Natural killer cell treated with Interleukin-12 subunit alpha and Interleukin-12 subunit beta and Interleukin-15 and Interleukin-18, amount 100 ng/mL, for 72 hours (primary cell): ENCODE measurements at regions not wholly inside any gene's neighbourhood (a gene's known extent, or its start where the extent isn't known, plus 50 kb on each side); places are given as distances from the start of the nearest gene placed in this dataset.

ENCODE experiments used
- ATAC-seq, 2 donors: fragments of 150-1000 bp; cut with Tn5 transposase in 1 of 2; sonication (Bioruptor Pico), chemical (Tn5 transposase) in 1 of 2; 2 replicates each; pipeline ENCODE4 v1.10.0; 2021
- DNase-seq: peaks from one replicate; pipeline ENCODE4 v3.0.0; 2022; ENCODE audit warnings: low spot score
- H3K27ac Mint-ChIP-seq, 2 donors: 1 replicate in 1 of 2; 2 replicates in 1 of 2; pipeline ENCODE4 v1.8.0; 2022; ENCODE audit warnings: mixed read lengths in 2 of 2, mild to moderate bottlenecking in 1 of 2, moderate library complexity in 1 of 2
- H3K27me3 Mint-ChIP-seq, 2 donors: 1 replicate in 1 of 2; 2 replicates in 1 of 2; pipeline ENCODE4 v1.8.0; 2022; ENCODE audit warnings: mixed read lengths in 2 of 2
- H3K36me3 Mint-ChIP-seq: one replicate; pipeline ENCODE4 v1.8.0; 2022; ENCODE audit warnings: mixed read lengths
- H3K4me1 Mint-ChIP-seq, 2 donors: 1 replicate in 1 of 2; 2 replicates in 1 of 2; pipeline ENCODE4 v1.8.0; 2022; ENCODE audit warnings: low read depth in 2 of 2, mixed read lengths in 2 of 2, mild to moderate bottlenecking in 1 of 2
- H3K4me3 Mint-ChIP-seq: one replicate; pipeline ENCODE4 v1.8.0; 2022; ENCODE audit warnings: mixed read lengths
- H3K9me3 Mint-ChIP-seq: 2 replicates; pipeline ENCODE4 v1.8.0; 2022; ENCODE audit warnings: mixed read lengths

DNA sequence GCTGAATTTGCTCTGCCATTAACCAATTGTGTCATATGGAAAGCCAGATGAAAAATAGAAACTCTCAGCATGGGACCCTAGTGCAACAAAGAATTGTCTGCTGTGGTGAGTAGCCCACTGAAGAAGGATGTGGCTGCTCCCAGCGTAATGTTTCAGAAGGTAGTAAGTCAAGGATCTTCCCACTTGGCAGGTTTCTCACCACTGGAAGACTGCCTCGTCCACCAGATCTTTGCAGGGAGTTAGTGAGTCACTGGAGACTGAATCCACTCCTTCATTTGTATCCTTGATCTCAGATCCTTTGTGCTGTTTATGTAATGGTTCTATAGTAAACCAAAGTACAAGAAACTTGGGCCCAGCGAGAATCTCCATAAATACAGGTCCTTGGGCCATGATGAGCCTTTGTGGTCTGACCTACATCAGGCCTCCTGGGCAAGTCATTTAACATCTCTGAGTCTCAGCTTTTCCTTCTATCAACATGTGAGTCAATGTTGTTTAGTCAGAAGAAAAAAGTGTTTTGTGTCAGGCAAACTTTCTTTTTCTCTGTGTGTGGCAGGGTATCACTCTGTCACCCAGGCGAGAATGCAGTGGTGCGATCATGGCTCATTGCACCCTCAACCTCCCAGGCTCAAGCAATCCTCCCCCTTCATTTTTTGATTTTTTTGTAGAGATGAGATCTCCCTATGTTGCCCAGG is 78.0 kb upstream of the CCDC160 start:
- peak overlapping the region in 1 of 2 donors; percentile 39 for H3K27ac Mint-ChIP-seq

DNA sequence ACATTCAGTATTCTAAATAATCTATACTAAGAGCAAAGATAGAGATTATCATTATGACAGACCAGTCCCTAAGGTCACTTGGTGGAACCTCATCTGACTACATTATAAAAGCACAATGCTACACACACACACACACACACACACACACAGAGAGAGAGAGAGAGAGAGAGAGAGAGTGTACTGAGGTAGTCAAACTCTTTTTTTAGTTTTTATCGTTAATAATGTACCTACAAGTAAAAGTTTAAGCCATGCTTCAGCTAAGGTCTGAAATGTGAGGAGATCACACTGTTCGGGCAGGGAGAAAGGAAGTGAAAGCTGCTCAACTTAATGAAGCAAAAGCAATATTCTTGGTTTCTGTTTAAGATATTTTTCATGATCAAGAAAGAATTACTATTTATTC is 75.8 kb upstream of the CCDC160 start:
- ATAC-seq (no peak), DNase-seq (no peak)
- Mint-ChIP-seq H3K27ac (no peak overlapping the region), H3K4me3 (peak overlapping the region; percentile 26), H3K36me3 (no peaks in the 10 kb centered on the region), H3K27me3 (peaks cover 0 to 14% of the 10 kb centered on the region in 2 donors), H3K4me1 (peaks cover 3 to 18% of the 10 kb centered on the region in 2 donors), H3K9me3 (no peaks in the 10 kb centered on the region)

More for the DNA sequence above, 78.0 kb upstream of the CCDC160 start:
- peaks cover 0 to 11% of the 10 kb centered on the region in 2 donors for H3K27me3 Mint-ChIP-seq
- DNase-seq (no peak), ATAC-seq (peak; percentile 75 to 88)
- no peaks in the 10 kb centered on the region for H3K9me3 Mint-ChIP-seq
- H3K4me3 Mint-ChIP-seq: peak overlapping the region; percentile 48
- H3K4me1 Mint-ChIP-seq: peaks cover 3 to 18% of the 10 kb centered on the region in 2 donors
- no peaks in the 10 kb centered on the region for H3K36me3 Mint-ChIP-seq

DNA sequence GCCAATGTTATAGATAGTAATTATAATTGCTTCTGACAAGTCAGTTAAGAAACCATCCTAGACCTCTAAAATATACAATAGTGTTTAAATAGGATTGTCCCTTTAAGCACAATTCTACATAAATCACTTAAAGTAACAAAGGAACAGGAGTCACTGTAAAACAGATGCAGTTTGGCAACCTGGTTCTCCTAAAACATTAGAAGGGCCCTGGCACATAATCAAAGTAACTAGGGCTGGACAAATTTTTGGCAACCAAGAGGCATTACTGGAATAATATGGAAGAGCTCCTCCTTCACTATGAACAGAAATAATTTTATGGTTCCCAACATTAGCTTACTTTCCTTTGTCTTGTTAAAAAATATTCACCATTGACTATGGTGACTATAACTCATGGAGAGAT is 75.0 kb upstream of the CCDC160 start:
- no peak for DNase-seq
- Mint-ChIP-seq H3K27me3 (peaks cover 0 to 15% of the 10 kb centered on the region in 2 donors), H3K4me3 (no peak overlapping the region), H3K36me3 (no peaks in the 10 kb centered on the region), H3K9me3 (no peaks in the 10 kb centered on the region), H3K4me1 (peaks cover 3 to 18% of the 10 kb centered on the region in 2 donors), H3K27ac (no peak overlapping the region)
- no peak for ATAC-seq

DNA sequence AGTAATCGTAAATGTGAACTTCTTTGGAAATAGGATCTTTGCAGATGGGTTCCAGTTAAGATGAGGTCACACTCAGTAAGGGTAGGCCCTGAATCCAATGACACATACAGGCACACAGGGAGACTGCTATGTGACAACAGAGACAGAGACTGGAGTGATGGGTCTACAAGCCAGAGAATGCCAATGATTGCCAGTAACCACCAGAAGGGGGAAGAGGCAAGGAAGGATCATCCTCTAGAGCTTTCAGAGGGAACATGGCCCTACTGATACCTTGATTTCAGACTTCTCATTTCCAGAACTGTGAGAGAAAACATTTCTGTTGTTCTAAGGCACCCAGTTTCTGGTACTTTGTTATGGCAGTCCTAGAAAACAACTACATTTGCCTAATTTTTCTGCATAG is 73.1 kb upstream of the CCDC160 start:
- Mint-ChIP-seq H3K27ac (no peak overlapping the region), H3K27me3 (peaks cover 0 to 12% of the 10 kb centered on the region in 2 donors), H3K9me3 (no peaks in the 10 kb centered on the region), H3K36me3 (no peaks in the 10 kb centered on the region), H3K4me3 (no peak overlapping the region), H3K4me1 (peaks cover 7 to 19% of the 10 kb centered on the region in 2 donors)
- ATAC-seq (no peak), DNase-seq (no peak)

DNA sequence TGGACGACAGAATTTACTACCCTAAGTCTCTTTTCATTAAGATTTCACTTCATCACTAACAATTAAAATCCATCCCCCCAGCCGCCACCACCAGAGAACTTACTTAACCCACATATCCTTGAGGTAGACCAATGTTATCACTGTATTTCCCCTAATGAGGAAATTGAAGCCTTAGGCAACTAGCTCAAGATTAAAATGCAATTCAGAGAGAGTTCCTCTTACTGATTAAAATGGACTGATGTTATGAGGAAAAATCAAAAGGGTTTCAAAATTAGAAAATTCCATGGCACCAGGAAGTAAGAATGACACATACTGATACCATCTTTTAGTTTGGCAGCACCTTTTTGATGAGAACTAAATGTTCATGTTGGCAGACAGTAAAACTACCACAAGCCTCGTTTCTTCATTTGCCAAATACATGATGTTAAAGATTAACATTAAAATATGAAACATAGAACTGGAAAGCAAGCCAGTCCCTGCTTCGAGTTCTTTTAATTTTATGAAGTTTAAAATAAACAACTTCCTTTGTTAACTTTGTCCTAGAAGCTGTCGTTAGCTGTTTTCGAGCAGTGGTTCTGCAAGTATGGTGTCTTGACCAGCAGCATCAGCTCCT is 69.3 kb upstream of the CCDC160 start:
- ATAC-seq: no peak
- H3K9me3 Mint-ChIP-seq: no peaks in the 10 kb centered on the region
- DNase-seq: no peak
- H3K36me3 Mint-ChIP-seq: peaks cover 6% of the 10 kb centered on the region
- H3K4me3 Mint-ChIP-seq: no peak overlapping the region
- H3K4me1 Mint-ChIP-seq: peaks cover 9 to 11% of the 10 kb centered on the region in 2 donors
- no peak overlapping the region for H3K27ac Mint-ChIP-seq
- peaks cover 0 to 11% of the 10 kb centered on the region in 2 donors for H3K27me3 Mint-ChIP-seq

DNA sequence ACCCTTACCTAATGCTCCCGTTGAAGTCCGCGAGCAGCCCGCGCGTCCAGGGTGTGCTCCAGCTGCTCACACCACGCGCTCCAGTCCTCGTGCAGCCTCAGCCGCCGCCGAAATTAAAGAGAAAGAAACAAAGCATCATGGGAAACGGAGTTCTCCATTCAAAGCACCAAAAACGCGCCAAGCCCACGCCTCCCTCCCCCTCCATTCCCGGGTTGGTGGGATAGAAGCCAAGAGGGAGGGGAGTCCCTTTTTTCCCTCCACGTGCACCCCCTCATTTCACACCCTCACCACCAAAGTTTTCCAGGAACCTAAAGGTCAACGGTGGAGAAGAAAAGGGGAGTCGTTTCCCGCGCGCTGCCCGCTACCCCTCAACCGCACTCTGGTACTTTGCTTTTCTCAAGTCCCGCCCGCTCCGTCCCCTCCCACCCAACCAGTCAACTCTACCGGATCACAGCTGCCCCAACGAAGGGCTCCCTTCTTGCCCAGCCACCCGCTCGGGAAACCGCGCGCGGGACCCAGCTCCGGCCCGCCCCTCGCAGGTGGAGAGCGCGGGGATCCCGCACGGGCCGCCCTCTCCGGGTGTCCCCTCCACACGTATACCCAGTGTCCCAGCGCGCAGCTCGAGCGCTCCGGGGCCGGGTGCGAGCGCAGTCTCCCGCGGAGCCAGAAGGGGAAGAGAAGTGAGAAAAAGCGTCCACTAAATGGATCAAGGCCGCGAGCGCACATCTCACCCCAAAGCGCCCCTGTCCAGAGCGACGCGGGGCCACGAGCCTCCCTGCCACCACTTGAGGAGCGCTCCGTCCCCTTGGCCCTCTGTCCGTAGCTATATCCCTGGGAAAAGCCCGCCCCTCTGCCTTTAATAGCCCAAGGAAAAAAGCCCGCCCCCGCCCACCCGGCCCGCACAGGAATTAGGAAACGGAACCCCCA is 65.1 kb upstream of the CCDC160 start:
- ATAC-seq (peak; percentile 79 to 80), DNase-seq (peak; percentile 67)
- Mint-ChIP-seq H3K9me3 (no peaks in the 10 kb centered on the region), H3K4me3 (peak overlapping the region; percentile 85), H3K27ac (peak overlapping the region in 1 of 2 donors; percentile 5), H3K4me1 (peaks cover 14 to 16% of the 10 kb centered on the region in 2 donors), H3K36me3 (peaks cover 6% of the 10 kb centered on the region), H3K27me3 (peaks cover 0 to 21% of the 10 kb centered on the region in 2 donors)

DNA sequence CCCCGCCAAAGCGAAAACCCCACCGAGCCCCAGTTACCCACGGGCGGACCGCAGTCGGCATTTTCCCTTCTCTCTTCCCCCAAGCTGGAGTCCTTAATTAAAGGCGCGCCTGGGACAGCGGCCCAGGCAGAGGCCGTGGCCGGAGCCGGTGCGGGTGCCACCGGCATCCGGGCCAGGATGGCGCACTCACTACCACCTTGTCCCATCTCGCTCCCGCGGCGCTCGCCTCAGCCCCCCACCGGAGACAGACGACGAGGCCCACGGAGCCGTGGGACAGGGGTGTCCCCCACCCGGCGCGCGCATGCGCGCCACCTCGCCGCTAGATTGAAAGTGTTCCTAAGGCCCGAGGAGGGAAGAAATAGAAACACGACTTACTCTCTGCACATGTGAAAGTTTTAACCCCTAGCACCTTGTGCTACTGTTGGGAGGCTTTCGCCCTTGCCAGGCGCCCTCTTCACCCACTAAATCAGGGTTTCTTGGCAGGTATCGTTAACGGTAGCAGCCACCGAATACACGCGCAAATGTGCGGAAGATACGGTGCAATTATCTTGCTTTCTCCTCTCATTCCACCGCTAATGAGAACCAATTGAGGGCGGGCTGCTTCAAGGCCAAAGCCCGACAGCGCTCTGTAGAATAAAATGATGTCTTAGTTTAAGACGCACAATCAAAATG is 64.3 kb upstream of the CCDC160 start:
- H3K4me3 Mint-ChIP-seq: peak overlapping the region; percentile 85
- ATAC-seq (peak; percentile 78 to 80), DNase-seq (no peak)
- H3K27ac Mint-ChIP-seq: peak overlapping the region; percentile 29 to 72
- H3K36me3 Mint-ChIP-seq: peaks cover 6% of the 10 kb centered on the region
- H3K27me3 Mint-ChIP-seq: peaks cover 0 to 24% of the 10 kb centered on the region in 2 donors
- no peaks in the 10 kb centered on the region for H3K9me3 Mint-ChIP-seq
- peaks cover 9 to 12% of the 10 kb centered on the region in 2 donors for H3K4me1 Mint-ChIP-seq

DNA sequence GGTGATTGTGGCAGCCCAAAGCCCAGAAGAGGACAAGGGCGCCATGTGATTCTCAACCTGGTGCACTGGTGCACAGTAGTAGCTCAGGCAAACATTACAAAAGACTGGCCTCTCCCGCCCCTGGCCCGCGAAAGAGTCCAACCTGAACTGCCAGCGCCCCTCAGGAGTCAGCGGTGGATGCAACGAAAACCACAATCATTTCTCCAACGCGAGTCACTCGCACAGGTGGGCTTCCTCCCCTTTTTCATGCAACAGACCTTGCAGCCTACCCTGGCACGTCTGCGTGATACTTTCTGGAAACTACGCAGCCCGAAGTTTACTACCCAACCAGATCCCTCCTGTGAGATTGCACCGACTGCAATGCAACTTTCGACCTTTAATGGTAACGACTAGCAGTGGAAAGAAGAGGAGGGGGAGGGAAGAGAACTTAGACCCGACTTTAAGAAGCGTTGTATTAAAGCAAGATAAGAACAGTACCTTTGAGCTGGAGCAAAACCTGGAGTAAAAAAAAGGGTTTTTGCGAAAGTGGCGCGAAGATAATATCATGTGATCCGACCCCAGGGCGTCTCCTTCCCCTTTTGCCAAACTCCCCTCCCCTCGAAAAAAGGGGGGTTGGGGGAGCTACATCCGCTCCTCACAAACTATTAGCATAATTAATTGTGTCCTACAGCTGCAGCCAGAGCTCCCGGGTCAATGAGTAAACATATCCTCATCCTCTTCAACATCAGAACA is 63.3 kb upstream of the CCDC160 start:
- H3K27me3 Mint-ChIP-seq: peaks cover 0 to 25% of the 10 kb centered on the region in 2 donors
- DNase-seq: no peak
- H3K4me3 Mint-ChIP-seq: peak overlapping the region; percentile 85
- peaks cover 6% of the 10 kb centered on the region for H3K36me3 Mint-ChIP-seq
- H3K9me3 Mint-ChIP-seq: no peaks in the 10 kb centered on the region
- no peak for ATAC-seq
- no peak overlapping the region for H3K27ac Mint-ChIP-seq
- peaks cover 8 to 12% of the 10 kb centered on the region in 2 donors for H3K4me1 Mint-ChIP-seq

DNA sequence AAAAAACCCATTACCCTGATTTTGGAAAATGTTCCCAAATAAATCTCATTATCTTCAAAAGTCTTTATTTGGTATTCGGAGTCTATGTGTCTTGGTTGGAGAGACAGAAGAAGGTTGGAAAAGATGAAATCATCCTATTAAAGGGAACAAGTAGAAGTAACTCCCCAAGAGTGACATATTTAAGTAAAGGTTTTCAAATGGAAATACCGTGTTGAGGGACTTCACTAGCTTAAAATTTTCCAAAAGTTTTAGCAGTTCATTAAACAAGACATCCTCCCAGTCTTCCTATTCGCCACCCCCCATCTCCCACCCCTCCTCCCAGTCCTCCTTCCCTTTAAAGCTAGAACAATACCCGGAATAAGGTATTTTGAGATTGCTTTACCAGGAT is 62.7 kb upstream of the CCDC160 start:
- H3K27me3 Mint-ChIP-seq: peaks cover 0 to 26% of the 10 kb centered on the region in 2 donors
- H3K4me1 Mint-ChIP-seq: peaks cover 8 to 12% of the 10 kb centered on the region in 2 donors
- ATAC-seq: no peak
- no peak overlapping the region for H3K27ac Mint-ChIP-seq
- DNase-seq: no peak
- H3K9me3 Mint-ChIP-seq: no peaks in the 10 kb centered on the region
- peak overlapping the region; percentile 85 for H3K4me3 Mint-ChIP-seq
- peaks cover 6% of the 10 kb centered on the region for H3K36me3 Mint-ChIP-seq

DNA sequence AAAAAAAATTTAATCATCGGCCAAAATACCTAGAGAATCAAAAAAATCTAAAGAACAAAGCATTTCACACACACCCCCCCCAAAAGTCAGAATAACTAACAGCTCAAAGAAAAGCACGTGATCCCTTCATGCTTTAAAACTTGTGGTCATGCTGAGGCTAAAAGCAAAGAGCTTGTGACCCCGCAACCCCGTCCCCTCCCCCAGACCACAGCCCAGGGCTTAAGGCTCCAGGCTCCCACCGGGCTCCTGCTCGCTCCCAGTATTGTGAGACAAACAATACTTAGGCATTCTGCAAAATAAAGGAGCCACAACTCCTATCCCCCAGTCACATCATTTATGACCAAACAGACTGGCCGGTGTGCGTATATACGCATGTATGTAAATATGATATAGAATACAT is 62.1 kb upstream of the CCDC160 start:
- no peak overlapping the region for H3K4me3 Mint-ChIP-seq
- no peak for ATAC-seq

DNA sequence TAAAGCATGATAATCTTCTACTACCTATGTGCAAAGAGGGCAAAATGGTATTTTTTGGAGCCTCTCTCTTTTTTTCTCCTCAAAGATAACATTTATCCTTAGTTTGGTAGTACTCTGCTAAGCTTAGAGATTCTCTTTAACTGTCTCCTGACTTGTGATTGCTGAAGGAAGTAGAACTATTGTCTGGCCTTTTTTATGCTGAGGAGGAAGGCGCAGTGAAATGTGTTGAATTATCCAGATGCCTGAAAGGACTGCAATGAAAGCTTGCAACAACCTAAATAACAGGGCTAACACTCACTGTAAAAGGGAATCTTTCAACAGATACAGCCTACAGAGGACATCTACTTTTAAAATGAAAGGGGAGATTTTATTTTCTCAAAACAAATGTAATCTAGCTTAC is 59.5 kb upstream of the CCDC160 start:
- Mint-ChIP-seq H3K36me3 (no peaks in the 10 kb centered on the region), H3K4me1 (peaks cover 3 to 7% of the 10 kb centered on the region in 2 donors), H3K27ac (no peak overlapping the region), H3K27me3 (peaks cover 6 to 27% of the 10 kb centered on the region in 2 donors), H3K9me3 (no peaks in the 10 kb centered on the region), H3K4me3 (no peak overlapping the region)
- DNase-seq (no peak), ATAC-seq (no peak)

More for the DNA sequence above, 62.1 kb upstream of the CCDC160 start:
- Mint-ChIP-seq H3K4me1 (peaks cover 8 to 12% of the 10 kb centered on the region in 2 donors), H3K27ac (no peak overlapping the region), H3K36me3 (peaks cover 6% of the 10 kb centered on the region), H3K27me3 (peaks cover 0 to 23% of the 10 kb centered on the region in 2 donors), H3K9me3 (no peaks in the 10 kb centered on the region)
- DNase-seq: no peak

DNA sequence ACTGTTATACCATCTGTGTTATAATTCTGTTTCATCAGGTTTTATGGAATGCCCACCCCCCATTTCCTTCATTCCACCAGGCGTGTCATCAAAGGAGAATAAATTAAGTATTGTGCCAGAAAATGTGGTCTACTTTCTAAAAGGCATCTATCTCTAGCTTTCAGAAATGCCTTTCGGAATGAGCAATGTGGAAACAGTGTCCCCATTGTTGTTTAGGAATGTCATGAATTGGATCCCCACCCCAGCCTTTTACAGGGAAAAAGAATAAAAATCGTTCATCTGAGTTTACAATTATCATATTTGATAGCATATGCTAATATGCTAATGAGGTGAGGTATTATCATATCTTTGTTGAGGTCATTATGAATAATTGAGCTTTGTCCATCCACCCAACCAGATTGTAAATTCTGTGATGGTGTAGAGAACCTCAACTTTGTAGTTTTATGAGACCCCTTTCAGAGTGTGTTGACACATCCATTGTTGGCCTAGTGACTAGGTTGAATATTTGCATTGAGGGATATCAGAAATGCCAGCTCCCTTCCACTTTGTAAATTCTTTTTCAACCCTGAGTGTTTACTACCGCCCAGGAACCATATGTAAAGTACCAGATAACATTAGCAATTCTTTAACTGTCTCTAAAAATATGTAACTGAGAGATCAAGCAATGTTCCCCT is 56.2 kb upstream of the CCDC160 start:
- Mint-ChIP-seq H3K36me3 (no peaks in the 10 kb centered on the region), H3K4me1 (peaks cover 0 to 13% of the 10 kb centered on the region in 2 donors), H3K4me3 (no peak overlapping the region), H3K27ac (no peak overlapping the region), H3K9me3 (no peaks in the 10 kb centered on the region), H3K27me3 (peaks cover 6 to 12% of the 10 kb centered on the region in 2 donors)
- ATAC-seq (no peak), DNase-seq (no peak)
